ENCODE measurements at regions not wholly inside any gene's neighbourhood (a gene's known extent, or its start where the extent isn't known, plus 50 kb on each side); places are given as distances from the start of the nearest gene placed in this dataset.

- no peak for TF ChIP-seq EZH2phosphoT487 (IDR thresholded peaks at IDR 0.05; ENCODE audit: insufficient read depth, low read depth)
- TF ChIP-seq EZH2 (IDR thresholded peaks at IDR 0.05; ENCODE audit: insufficient read depth, poor library complexity, severe bottlenecking) = no peak
Measured at GRCh38 chr6:164048840-164049516, 634.5 kb downstream of the QKI start.
